H4 (cell line): ENCODE measurements at regions not wholly inside any gene's neighbourhood (a gene's known extent, or its start where the extent isn't known, plus 50 kb on each side); places are given as distances from the start of the nearest gene placed in this dataset.

Source experiments
- DNase-seq: peaks from one replicate; pipeline ENCODE4 v3.0.0-alpha.2; 2015; ENCODE audit warnings: low spot score

GRCh38 chrX:13903405-13903804 is 86.5 kb upstream of the GPM6B start:
- no peak for DNase-seq

GRCh38 chrX:13902406-13902805 is 85.5 kb upstream of the GPM6B start:
- no peak for DNase-seq

- no peak for DNase-seq
Observed at GRCh38 chrX:13901354-13901753, 84.5 kb upstream of the GPM6B start.

- no peak for DNase-seq
Observed at GRCh38 chrX:13900351-13900750, 83.5 kb upstream of the GPM6B start.

- peak; percentile 23 for DNase-seq
Observed at GRCh38 chrX:13899607-13900006, 82.7 kb upstream of the GPM6B start.

GRCh38 chrX:13898603-13899002 is 81.7 kb upstream of the GPM6B start:
- DNase-seq: no peak

- DNase-seq: peak; percentile 13
Observed at GRCh38 chrX:13898083-13898482, 81.2 kb upstream of the GPM6B start.

GRCh38 chrX:13897566-13897965 is 80.7 kb upstream of the GPM6B start:
- no peak for DNase-seq

GRCh38 chrX:13894888-13895565 is 78.1 kb upstream of the GPM6B start:
- no peak for DNase-seq

GRCh38 chrX:13893826-13894225 is 76.9 kb upstream of the GPM6B start:
- DNase-seq: no peak

GRCh38 chrX:13892856-13893255 is 76.0 kb upstream of the GPM6B start:
- no peak for DNase-seq

GRCh38 chrX:13891377-13892140 is 74.7 kb upstream of the GPM6B start:
- DNase-seq: no peak

- DNase-seq: no peak
Observed at GRCh38 chrX:13890806-13891205, 73.9 kb upstream of the GPM6B start.

GRCh38 chrX:13888284-13888683 is 71.4 kb upstream of the GPM6B start:
- no peak for DNase-seq

GRCh38 chrX:13885591-13885990 is 68.7 kb upstream of the GPM6B start:
- DNase-seq: no peak

- peak; percentile 7 for DNase-seq
Observed at GRCh38 chrX:13876652-13877051, 59.8 kb upstream of the GPM6B start.

- no peak for DNase-seq
Observed at GRCh38 chrX:13875572-13875971, 58.7 kb upstream of the GPM6B start.

GRCh38 chrX:13868591-13868990 is 51.7 kb upstream of the GPM6B start:
- no peak for DNase-seq
